ENCODE measurements at regions not wholly inside any gene's neighbourhood (a gene's known extent, or its start where the extent isn't known, plus 50 kb on each side); places are given as distances from the start of the nearest gene placed in this dataset.

- H3K4me1 ChIP-seq (ENCODE audit: control insufficient read depth in 1 of 2, insufficient read depth in 2 of 2, low read length in 2 of 2), result no peaks in the 10 kb centered on the region
- H4K20me1 ChIP-seq (ENCODE audit: insufficient read depth, low read length), result no peaks in the 10 kb centered on the region
- no peaks in the 10 kb centered on the region for H3K4me1 Mint-ChIP-seq
- WGBS (ENCODE audit: insufficient coverage), result 60% methylated on average over 1 of the region's 3 CpGs
- H3K36me3 ChIP-seq (replicated peaks in 1 of 2; ENCODE audit: control insufficient read depth in 1 of 2, insufficient read depth in 2 of 2, low read length in 2 of 2), result no peaks in the 10 kb centered on the region
- TF ChIP-seq, protein P1, sequence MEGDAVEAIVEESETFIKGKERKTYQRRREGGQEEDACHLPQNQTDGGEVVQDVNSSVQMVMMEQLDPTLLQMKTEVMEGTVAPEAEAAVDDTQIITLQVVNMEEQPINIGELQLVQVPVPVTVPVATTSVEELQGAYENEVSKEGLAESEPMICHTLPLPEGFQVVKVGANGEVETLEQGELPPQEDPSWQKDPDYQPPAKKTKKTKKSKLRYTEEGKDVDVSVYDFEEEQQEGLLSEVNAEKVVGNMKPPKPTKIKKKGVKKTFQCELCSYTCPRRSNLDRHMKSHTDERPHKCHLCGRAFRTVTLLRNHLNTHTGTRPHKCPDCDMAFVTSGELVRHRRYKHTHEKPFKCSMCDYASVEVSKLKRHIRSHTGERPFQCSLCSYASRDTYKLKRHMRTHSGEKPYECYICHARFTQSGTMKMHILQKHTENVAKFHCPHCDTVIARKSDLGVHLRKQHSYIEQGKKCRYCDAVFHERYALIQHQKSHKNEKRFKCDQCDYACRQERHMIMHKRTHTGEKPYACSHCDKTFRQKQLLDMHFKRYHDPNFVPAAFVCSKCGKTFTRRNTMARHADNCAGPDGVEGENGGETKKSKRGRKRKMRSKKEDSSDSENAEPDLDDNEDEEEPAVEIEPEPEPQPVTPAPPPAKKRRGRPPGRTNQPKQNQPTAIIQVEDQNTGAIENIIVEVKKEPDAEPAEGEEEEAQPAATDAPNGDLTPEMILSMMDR (IDR thresholded peaks at IDR 0.05), result no peak
- H3K9me3 Mint-ChIP-seq, result peaks cover 2 to 13% (median 6%) of the 10 kb centered on the region in 7 donors
- DNase-seq, result no peak
- H3K79me2 ChIP-seq (ENCODE audit: insufficient read depth, low read length), result no peaks in the 10 kb centered on the region
- H3K9ac ChIP-seq (ENCODE audit: insufficient read depth, low read length, poor library complexity, severe bottlenecking), result no peak overlapping the region
- intact Hi-C loops (cut with micrococcal nuclease), result no loop called here
- H2AFZ ChIP-seq (ENCODE audit: insufficient read depth, low read depth, low read length, poor library complexity, severe bottlenecking), result no peak overlapping the region
- H3K4me3 Mint-ChIP-seq, result no peak overlapping the region
- H3K9me3 ChIP-seq (replicated peaks in 1 of 2; ENCODE audit: control insufficient read depth in 1 of 2, insufficient read depth in 1 of 2, low read length in 2 of 2), result peaks cover 0 to 8% of the 10 kb centered on the region in 2 donors
- no peak overlapping the region for H3K27ac Mint-ChIP-seq
- no peak overlapping the region for H3K4me3 ChIP-seq (replicated peaks in 1 of 3; ENCODE audit: low read depth in 2 of 3, low read length in 3 of 3)
- H3K36me3 Mint-ChIP-seq, result no peaks in the 10 kb centered on the region
- H3K27me3 ChIP-seq (ENCODE audit: control insufficient read depth in 2 of 2, insufficient read depth in 2 of 2, low read length in 2 of 2), result no peaks in the 10 kb centered on the region
- no peaks in the 10 kb centered on the region for H3K27me3 Mint-ChIP-seq (ENCODE audit: low read depth in 3 of 3)
- H3K4me2 ChIP-seq (replicated peaks; ENCODE audit: extremely low read depth, low read length, poor library complexity, severe bottlenecking), result no peak overlapping the region
- no peak overlapping the region for H3K27ac ChIP-seq (ENCODE audit: low read depth in 1 of 2, low read length in 2 of 2)
Observed at GRCh38 chr4:18444206-18444605, 422.7 kb upstream of the LCORL start.

- no peak for DNase-seq
- Mint-ChIP-seq H3K9me3 (peaks cover 2 to 16% (median 6%) of the 10 kb centered on the region in 7 donors), H3K36me3 (no peaks in the 10 kb centered on the region), H3K27me3 (ENCODE audit: low read depth in 3 of 3) (no peaks in the 10 kb centered on the region), H3K4me3 (no peak overlapping the region), H3K27ac (no peak overlapping the region), H3K4me1 (no peaks in the 10 kb centered on the region)
- no peaks in the 10 kb centered on the region for H3K79me2 ChIP-seq (ENCODE audit: insufficient read depth, low read length)
- no peaks in the 10 kb centered on the region for H3K36me3 ChIP-seq (replicated peaks in 1 of 2; ENCODE audit: control insufficient read depth in 1 of 2, insufficient read depth in 2 of 2, low read length in 2 of 2)
- intact Hi-C loops (cut with micrococcal nuclease), result no loop called here
- H3K4me2 ChIP-seq (replicated peaks; ENCODE audit: extremely low read depth, low read length, poor library complexity, severe bottlenecking), result no peak overlapping the region
- H3K27me3 ChIP-seq (ENCODE audit: control insufficient read depth in 2 of 2, insufficient read depth in 2 of 2, low read length in 2 of 2), result no peaks in the 10 kb centered on the region
- H3K9me3 ChIP-seq (replicated peaks in 1 of 2; ENCODE audit: control insufficient read depth in 1 of 2, insufficient read depth in 1 of 2, low read length in 2 of 2), result peaks cover 0 to 8% of the 10 kb centered on the region in 2 donors
- H3K4me1 ChIP-seq (ENCODE audit: control insufficient read depth in 1 of 2, insufficient read depth in 2 of 2, low read length in 2 of 2), result no peaks in the 10 kb centered on the region
- no peak overlapping the region for H2AFZ ChIP-seq (ENCODE audit: insufficient read depth, low read depth, low read length, poor library complexity, severe bottlenecking)
- TF ChIP-seq, protein P1 (IDR thresholded peaks at IDR 0.05), result no peak
- no peak overlapping the region for H3K9ac ChIP-seq (ENCODE audit: insufficient read depth, low read length, poor library complexity, severe bottlenecking)
- H4K20me1 ChIP-seq (ENCODE audit: insufficient read depth, low read length), result no peaks in the 10 kb centered on the region
- H3K4me3 ChIP-seq (replicated peaks in 1 of 3; ENCODE audit: low read depth in 2 of 3, low read length in 3 of 3), result no peak overlapping the region
- WGBS (ENCODE audit: insufficient coverage), result no CpG with 5 or more reads among the region's 1 CpG
- H3K27ac ChIP-seq (ENCODE audit: low read depth in 1 of 2, low read length in 2 of 2), result no peak overlapping the region
Observed at GRCh38 chr4:18442957-18443356, 421.4 kb upstream of the LCORL start.
